Hematopoietic multipotent progenitor cell treated with erythropoietin and hydrocortisone succinate and interleukin-3 and kit ligand, for 8 days (in vitro differentiated cells): ENCODE measurements at regions not wholly inside any gene's neighbourhood (a gene's known extent, or its start where the extent isn't known, plus 50 kb on each side); places are given as distances from the start of the nearest gene placed in this dataset.

Experiments
- DNase-seq: peaks from one replicate; pipeline ENCODE4 v3.0.0-alpha.2; 2015

DNA sequence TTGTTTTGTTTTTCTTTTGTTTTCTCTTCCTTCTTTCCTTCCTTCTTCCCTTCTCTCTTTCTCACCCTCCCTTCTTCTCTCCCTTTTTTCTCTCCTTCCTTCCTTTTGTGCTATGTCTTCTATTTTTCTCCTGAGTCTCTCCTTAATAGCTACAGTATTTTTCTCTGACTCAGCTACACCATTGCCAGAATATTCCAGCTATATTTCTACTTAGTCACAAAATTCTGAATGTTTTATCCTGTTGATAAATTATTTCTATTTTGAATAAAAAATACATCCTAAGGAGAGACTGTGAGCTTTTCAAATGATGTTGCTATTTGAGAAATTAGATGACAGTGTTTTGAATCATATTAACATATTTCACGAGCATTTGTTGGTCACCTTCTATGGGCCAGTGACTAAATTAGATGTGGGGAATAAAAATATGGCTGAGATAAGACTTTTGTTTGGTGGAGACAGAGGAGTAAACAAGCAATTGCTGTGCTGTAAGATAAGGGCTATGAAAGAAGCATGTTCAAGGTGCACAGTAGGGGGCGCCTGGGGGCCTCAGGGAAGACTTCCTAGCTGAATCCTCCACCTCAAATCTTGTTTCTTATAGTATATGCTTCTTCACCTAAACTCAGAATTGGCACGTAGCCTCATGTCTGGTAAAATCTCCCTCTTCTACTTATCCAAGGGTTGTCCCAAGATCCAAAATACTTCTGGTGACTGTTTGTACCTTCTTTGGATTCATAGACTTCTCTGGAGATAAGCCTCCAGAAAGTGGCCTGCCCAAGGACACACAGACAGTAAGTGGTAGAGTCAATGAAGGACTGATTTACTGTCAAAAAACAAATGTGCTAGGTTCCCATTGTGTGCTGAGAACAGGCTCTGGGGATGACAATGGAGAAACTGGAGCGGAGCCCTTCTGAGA lies 115.5 kb upstream of the CREB5 start:
- peak; percentile 85 for DNase-seq

DNA sequence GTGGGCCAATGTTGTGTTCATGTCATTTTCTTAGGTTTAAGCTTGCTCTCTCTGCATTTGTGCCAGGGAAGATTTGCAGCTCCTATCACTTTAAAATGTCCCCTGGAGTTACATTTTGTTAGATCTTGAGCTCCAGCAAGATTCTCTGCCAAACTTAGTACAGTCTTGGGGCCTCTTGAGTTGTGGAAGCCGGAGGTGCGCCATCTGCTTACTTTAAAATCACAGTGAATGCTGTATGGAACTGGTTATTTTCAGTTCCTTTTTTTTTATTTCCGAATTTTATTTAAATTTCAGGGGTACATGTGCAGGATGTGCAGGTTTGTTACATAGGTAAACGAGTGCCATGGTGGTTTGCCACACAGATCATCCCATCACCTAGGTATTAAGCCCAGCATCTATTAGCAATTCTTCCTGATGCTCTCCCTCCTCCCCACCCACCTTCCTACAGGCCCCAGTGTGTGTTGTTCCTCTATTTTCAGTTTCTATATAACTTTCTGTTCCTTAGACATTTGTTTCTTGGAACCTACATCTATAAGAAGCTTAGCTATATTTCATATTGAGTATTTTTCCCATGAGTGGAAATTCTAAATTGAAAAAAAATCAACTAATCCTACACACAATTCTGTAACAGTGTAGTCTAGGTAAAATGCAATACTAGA lies 114.4 kb upstream of the CREB5 start:
- DNase-seq = no peak

DNA sequence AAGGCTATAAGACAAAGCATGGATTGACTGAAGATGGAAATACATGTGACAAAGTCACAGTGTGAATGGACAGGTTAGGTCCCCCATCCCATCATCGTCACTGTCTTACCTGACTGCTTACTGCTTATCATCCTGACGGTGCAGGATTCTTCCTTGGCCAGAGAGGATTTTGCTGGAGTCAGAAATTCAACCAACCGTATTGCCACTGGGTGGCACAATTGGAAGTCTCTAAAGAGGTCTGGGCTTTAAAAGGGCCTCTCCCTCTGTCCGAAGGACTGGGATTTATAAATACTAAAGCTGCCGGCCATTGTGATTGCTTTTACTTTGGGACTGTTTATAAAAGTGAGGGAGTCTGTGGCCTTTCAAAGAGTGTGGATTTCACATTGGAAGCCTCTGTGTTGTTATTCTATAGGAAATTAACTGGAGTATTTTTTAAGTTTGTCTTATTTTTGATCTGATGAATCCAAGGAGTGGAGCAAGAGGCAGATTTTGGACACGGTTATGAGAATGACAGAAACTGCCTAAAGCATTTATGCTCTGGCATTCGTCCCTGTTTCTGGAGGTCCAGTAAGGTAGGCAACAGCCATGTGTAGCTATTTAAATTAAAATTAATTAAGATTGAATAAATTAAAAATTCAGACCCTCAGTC lies 113.3 kb upstream of the CREB5 start:
- peak; percentile 29 for DNase-seq

DNA sequence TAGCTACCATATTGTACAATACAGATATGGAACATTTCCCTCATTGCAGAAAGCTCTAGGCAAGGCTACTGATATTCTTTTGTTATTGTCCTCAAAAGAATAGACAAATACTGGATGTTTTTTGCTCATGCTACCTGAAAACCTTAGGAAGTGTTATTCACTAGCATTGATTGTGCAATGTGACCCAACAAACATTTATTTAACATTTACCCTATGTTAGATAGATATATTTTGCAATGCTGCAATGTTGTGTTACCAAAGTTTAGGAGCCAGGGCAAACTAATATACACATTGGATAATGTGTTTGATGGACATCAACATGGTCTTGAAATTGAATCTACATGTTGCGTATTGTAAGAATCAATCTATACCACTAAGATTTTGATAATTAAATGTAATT lies 112.8 kb upstream of the CREB5 start:
- no peak for DNase-seq

DNA sequence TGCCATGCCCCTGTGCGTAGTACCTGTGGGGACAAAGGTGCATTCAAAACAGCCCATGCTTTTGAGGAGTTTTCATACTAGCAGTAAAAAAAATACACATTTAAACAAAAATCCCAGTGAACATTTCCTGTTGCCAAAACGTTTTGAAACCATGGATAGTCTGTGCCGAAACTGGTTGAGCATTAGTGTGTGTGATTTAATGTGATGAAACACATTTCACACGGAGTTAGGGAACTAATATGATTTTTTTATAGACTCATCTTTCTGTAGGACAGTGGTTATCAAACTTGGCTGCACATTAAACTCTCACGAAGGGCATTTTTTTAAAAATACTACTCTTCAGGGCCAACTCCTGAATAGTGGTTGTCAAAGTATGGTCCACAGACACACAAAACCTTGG lies 111.8 kb upstream of the CREB5 start:
- no peak for DNase-seq

DNA sequence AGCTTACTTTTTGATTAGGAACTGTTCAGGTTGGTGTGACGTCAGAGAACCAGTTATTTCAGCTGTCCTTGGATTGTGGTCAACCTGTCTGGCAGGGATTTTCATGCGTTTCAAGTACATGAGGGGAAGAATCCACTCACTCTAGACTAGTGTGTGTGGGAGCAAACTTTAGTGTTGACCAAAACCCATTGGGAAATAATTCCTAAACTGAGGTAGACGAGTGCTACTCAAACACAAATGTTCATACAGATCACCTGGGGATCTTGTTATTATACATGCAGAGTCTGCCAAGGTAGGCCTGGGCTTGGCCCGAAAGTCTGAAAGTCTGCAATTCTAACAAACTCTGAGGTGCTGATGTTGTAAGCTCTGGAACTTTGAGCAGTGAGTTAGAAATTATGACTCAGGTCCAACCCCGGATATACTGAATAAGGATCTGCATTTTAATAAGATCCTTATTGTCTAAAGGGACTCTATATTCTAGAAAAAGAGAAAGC lies 111.1 kb upstream of the CREB5 start:
- no peak for DNase-seq

DNA sequence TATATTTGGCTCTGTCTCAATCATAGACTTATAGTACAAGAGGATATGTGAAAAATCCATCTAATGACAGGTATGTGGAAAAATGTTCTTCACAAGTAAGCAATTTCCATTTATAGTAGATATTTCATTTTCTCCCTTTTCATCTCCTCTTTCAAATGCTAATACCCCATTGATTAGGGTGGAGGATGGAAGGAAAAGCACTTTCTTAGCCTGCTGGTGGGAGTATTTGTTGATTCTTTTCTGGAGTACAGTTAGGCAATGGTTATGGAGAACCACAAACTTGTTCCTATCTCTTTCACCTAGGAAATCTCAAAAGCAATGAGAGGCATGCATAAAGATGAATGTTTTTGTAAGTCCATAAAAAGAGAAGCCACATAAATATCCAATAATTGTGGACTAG lies 108.0 kb upstream of the CREB5 start:
- DNase-seq = no peak

DNA sequence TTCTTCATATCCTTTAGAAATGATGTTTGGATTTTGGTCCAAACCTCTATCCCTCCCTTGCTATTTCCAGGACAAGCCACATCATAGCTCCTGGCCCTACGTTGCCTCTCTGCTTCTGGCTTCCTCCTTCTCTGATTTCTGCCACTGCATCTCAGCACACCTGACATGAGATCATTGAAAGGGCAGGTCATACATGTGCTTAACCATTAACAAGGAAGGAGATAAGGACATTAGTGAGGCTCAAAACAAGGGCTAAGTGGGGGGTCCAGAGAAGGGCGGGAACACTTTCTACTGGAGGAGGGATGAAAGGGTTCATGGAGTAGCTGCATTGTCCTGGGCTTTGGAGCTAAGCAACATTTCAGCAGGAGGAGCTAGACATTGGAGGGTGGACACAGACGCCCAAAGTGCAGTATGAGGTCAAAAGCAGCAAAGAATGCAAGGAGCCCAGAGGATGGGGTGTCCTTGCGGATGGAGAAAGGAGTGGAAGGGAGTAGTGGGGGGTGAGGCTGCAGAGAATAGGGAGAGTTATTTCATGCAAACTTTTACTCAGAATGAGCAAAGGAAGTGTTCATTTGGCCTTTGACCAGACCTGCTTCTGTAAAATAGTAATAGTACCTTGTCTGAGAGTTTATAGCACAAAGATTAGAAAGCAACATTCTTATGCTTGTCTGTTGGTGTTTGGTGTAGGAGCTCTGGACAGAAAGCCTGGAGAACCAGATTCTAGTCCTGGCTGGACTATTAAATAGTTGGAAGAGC lies 102.4 kb upstream of the CREB5 start:
- no peak for DNase-seq

DNA sequence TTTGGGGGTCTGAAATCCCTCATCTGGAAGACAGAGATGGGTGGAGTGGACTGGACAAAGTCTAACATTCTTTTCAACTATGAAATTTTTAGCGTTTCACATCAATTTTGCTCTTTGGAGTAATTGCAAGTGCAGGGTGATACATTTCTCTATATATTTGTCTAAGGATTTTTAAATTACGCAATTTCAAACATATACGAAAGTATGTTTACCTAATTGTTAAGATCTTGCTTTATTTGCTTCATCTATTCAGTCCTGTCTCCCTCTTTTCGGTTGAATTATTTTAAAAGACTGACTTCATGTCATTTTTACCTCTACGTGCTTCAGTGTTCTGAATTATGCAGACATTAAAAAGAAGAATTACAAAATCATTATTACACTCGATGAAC lies 101.9 kb upstream of the CREB5 start:
- no peak for DNase-seq

DNA sequence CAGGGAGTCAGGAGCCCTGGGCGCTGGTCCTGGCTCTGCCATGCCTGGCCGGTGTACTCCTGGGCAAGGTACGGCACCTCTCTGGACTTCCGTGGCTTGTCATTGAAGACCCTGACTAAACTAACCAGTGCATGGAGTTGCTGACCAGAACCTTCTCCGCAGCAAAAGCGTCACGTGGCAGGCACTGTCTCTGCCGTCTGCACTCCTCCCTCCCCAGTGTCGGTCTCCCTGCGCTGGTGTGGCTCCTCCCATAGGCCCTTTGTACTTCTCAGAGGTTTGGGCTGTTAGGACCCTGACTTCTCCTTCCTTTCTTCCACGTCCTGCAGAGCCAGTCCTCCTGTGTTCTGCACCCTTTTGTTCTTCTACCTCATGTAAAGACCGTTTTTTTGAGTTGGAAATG lies 100.6 kb upstream of the CREB5 start:
- DNase-seq = no peak

DNA sequence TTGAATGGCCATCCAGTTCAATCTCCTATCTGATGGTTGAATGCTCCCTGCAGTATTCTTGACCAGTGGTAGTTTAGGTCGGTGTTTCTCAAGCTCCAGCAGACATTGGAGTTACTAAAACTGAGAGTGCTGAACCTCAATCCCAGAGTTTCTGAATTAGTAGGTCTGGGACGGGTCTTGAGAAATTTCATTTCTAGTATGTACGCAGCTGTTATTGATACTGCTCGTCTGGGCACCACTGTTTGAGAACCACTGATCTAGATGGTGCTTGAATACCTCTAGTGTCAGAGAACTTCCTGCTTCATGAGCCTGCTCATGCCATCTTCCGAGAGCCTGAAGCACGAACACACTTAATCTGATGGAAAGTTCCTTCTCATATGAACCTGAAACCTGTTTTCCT lies 99.4 kb upstream of the CREB5 start:
- DNase-seq = no peak

DNA sequence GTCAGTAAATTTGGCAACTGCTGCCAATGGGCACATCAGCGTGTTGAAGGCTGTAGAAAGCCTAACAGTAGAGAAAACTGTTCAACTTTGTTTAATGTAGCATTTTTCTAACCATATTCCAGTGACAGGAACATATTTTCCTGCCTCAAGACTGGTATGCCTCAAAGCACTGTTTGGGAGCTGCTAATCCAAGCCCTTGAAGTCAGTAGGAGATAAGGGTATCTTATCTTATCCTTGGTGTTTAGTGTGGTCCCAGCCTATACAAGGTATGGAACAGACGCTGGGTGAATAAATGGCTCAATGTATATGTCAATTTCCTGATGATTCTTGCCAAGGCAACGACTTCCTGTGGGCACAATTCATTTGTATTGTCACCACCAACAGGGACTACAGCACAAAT lies 97.5 kb upstream of the CREB5 start:
- DNase-seq = no peak

DNA sequence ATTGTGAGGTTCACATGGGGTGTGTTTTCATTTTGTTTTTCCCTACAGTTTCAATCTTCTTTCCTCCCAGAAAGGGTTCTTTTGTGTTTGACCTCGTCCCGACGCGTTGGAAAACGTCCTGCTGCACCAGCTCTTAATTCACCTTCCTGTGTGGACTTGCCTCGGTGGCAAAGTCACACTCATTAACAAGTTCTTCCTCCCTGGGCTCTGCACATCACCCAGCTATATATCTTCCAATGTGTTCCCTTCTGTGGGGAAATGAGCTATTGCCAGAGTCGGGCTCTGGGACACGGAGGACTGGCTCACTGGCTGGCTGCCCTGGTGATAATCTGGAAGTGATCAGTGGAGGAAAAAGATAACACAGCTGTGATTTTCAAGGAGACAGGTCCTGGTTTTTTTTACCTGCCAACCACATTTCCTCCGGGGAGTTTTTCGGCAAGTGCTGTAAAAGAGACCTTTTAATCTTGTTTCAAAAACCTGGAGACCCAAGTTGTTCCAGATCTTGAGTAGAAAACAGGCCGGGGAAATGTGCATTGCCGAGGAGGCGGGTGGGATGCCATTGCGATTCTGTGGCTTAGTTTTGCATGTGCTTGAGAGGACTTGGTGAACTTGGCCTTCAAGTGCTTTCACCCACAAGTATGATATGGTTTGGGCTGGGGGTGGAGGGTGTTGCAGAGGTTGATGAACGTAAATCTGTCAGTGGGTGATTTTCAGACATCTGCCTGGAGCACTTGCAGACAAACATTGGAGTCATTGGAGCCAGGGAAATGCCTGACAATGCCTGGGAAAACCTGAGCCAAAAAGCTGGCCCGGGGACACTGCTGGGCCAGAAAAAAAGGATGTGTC lies 96.5 kb upstream of the CREB5 start:
- no peak for DNase-seq

DNA sequence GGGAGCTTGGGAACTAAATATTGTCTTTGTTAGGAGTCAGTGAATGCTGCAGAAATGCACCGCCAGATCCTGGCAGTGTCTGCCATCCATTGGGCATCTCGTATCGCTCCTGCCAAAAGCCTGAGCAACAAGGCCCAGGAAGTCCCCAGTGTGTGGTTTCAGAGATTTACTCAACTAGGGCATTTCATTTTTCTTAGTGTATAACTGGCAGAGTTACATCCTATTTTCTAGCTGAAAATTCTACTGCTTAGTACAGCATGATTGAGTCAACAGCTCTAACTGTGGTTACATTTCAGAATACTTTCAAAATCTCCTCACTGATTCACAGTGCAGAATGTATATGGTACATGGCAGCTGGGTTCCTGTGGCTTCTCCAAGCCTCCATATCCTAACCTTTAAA lies 95.8 kb upstream of the CREB5 start:
- DNase-seq = no peak

DNA sequence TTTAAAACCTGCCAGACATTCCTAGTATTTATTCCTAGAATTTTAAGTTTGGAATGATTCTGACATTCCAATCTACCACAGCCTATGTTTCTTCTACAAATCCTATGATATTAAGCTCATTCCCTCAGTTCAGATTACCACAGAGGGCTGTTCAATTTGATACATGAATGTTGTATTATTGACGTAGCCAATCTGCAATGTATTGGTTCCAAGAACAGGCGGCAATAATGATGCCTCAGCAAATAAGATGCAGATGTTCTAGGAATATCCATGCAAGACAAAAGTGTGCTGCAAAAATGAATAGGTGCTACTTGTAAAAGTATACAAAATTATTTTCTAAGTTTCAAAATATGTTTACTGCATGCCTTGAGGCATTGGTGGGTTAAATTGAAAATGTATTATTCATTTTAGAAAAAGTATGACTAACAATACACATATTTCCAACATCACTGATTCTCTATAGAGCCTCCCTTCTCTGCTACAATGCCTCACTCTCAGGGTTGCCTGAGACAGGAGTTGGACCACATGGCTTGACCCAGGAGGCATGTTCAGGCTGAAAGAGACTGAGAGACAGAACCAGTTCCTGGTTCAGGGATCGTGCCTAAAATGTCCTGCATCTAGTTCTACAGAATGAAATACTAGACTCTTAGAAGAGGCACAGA lies 94.1 kb upstream of the CREB5 start:
- no peak for DNase-seq

DNA sequence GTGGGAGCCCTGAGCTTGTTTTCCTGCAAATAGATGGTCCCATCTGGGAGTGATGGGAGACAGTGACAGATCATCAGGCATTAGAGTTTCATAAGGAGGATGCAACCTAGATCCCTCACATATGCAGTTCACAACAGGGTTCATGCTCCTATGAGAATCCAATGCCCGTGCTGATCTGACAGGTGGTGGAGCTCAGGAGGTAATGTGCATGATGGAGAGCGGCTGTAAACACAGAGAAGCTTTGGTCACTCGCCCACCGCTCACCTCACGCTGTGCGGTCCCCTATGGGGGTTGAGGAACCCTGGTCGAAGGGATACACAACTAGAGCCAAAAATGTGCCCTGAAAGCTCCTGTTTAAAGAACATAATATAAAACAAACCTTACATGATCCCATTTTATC lies 88.5 kb upstream of the CREB5 start:
- DNase-seq = no peak

DNA sequence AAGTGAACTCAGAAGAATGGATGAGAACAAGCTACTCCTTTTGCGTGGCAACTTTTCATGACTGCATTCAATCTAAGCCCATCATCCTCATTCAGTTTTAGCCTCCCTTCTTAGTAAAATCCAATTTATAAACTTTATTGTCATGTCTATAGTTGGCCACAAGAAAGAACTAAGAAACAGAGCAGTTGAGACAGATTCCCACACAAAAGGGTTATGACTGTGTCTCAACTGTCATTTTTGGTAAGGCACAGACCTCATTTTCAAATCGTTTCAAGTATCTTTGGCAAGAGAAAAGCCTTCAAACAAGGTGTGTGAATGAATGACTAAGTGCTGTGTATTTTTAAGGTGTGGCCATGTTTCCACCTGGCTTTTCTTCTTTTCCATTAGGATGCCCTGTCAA lies 84.2 kb upstream of the CREB5 start:
- no peak for DNase-seq

DNA sequence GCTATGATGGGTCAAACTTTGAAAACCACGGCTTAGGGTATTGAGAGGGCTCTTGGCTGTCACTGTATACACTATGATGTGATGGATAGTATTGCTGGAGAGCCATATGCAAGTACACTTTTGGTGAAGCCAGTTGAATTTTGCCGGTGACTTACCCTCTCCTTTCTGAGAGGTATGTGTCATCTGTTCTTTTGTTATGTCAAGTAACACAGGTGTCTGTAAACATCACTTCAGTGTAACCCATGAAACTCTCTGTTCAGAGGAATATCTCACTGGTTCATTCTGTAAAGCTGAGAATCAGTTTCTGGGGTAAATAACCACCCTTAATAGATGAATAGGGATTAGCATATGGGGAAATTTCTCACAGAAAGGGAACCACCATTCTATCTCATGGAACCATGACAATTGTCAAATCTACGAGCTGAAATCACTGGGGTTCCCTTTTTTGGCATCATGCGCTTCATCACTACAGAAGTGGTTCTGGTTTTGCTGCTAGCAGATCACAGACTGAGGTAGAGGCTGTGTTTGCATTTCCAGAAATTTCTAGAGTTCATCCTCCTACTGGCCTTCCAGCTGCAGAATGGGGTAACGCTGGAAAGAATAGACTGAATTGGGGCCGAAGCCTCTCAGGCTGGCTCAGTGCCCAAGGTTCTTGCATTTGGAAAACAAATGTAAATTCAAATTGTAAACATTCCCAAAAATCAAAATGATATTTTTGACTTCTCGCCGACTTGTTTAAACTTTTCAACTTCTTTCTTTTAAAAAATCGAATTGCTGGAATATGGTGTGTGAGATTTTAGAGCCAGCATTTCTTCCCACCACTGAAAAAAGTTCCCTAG lies 83.3 kb upstream of the CREB5 start:
- DNase-seq = no peak

DNA sequence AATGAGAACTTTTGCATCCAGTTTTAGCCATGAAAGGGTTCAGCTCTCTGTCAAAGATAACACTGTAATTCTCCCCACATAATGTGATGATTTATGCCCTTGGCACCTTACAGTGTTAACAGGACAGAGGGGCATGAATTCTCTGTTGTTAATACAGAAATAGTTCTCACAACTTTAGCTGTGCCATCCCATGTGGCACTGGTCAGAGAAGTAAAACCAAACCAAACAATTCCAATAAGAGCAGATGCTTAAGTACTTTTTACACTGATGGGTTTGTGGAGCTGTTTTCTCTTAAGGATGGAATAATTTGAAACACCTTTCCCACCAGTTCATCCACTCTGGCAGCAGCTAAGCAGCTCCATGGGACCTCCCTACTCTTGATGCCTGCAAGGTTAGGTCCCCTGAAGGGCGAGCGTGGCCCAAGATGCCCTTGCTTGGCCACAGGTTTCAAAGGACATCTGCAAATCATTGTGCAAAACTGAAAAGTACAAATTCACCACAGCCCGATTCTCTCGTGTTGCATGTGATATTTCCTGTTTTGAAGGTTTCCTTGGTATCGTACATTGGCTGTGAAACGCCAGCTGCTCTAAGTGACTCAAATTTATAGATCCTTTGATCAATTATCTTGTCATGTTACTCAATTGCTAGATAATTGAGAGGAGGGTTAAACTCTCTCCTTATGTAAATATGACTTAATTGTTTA lies 82.5 kb upstream of the CREB5 start:
- DNase-seq = no peak
